Tibial artery (tissue), 4 donors: ENCODE measurements at regions not wholly inside any gene's neighbourhood (a gene's known extent, or its start where the extent isn't known, plus 50 kb on each side); places are given as distances from the start of the nearest gene placed in this dataset.

Source experiments
- DNase-seq, 2 donors: peaks; one replicate each; pipeline ENCODE4 v3.0.0-alpha.2; 2019
- H3K27ac ChIP-seq, 2 donors: fragments of 200-600 bp; sonication (generic) in 1 of 2; 1 replicate in 1 of 2; 2 replicates in 1 of 2; pipeline ENCODE4 v1.5.1; 2018 to 2019; ENCODE audit warnings: mild to moderate bottlenecking in 1 of 2
- H3K27me3 ChIP-seq, 2 donors: fragments of 200-600 bp; sonication (generic) in 1 of 2; one replicate each; pipeline versions ENCODE4 v1.5.1 to v1.6.0; 2016 to 2019
- H3K36me3 ChIP-seq, 3 donors: fragments of 200-600 bp; sonication (generic) in 2 of 3; one replicate each; pipeline ENCODE4 v1.5.1; 2016 to 2019; ENCODE audit warnings: mild to moderate bottlenecking in 2 of 3
- H3K4me1 ChIP-seq, 4 donors: fragments of 200-600 bp; sonication (generic) in 2 of 4; 1 replicate in 3 of 4; 2 replicates in 1 of 4; pipeline ENCODE4 v1.5.1; 2016 to 2019
- H3K4me3 ChIP-seq, 2 donors: fragments of 200-600 bp; sonication (generic) in 1 of 2; 1 replicate in 1 of 2; 2 replicates in 1 of 2; pipeline ENCODE4 v1.5.1; 2018 to 2019; ENCODE audit warnings: mild to moderate bottlenecking in 2 of 2
- H3K9me3 ChIP-seq, 3 donors: fragments of 200-600 bp; sonication (generic) in 1 of 3; one replicate each; pipeline ENCODE4 v1.5.1; 2016 to 2019
- intact Hi-C: fragments of 100-400 bp; cut with DNase I; formaldehyde crosslinking; loops from one replicate; pipeline ENCODE4 v1.15.0; 2023; ENCODE audit warnings: low total_unique reads
- TF ChIP-seq, protein P1 (sequence below), 2 experiments: fragments of 200-600 bp in 1 of 2; fragments of 450-650 bp in 1 of 2; IDR thresholded peaks; one replicate each; pipeline ENCODE4 v1.5.1; 2017 to 2019; ENCODE audit warnings: antibody characterized with exemption in 2 of 2, mild to moderate bottlenecking in 1 of 2, moderate library complexity in 1 of 2

DNA sequence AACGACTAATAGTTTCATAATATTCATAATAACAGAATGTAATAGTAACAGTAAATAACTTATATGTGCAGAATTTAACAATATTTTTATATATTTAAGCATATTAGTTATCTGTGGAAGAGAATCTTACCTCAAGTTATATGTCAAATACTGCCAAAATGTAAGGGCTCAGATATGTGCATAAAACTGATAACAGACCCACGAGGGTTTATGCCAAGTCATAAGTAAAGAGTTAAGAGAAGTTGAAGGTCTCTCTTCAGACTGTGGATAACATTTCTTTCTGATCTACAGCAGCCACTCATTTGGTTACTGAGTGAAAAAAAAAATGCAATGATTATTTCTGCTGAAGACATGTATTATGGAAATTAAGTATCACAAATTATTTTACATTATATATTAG lies 1167.8 kb upstream of the NCAM2 start:
- no peak overlapping the region for H3K27ac ChIP-seq
- H3K4me1 ChIP-seq = no peaks in the 10 kb centered on the region
- H3K27me3 ChIP-seq = no peaks in the 10 kb centered on the region
- no peaks in the 10 kb centered on the region for H3K9me3 ChIP-seq
- intact Hi-C loops = no loop called here
- no peaks in the 10 kb centered on the region for H3K36me3 ChIP-seq
- TF ChIP-seq, protein P1, sequence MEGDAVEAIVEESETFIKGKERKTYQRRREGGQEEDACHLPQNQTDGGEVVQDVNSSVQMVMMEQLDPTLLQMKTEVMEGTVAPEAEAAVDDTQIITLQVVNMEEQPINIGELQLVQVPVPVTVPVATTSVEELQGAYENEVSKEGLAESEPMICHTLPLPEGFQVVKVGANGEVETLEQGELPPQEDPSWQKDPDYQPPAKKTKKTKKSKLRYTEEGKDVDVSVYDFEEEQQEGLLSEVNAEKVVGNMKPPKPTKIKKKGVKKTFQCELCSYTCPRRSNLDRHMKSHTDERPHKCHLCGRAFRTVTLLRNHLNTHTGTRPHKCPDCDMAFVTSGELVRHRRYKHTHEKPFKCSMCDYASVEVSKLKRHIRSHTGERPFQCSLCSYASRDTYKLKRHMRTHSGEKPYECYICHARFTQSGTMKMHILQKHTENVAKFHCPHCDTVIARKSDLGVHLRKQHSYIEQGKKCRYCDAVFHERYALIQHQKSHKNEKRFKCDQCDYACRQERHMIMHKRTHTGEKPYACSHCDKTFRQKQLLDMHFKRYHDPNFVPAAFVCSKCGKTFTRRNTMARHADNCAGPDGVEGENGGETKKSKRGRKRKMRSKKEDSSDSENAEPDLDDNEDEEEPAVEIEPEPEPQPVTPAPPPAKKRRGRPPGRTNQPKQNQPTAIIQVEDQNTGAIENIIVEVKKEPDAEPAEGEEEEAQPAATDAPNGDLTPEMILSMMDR (IDR thresholded peaks at IDR 0.05) = no peak
- no peak overlapping the region for H3K4me3 ChIP-seq
- DNase-seq = no peak

DNA sequence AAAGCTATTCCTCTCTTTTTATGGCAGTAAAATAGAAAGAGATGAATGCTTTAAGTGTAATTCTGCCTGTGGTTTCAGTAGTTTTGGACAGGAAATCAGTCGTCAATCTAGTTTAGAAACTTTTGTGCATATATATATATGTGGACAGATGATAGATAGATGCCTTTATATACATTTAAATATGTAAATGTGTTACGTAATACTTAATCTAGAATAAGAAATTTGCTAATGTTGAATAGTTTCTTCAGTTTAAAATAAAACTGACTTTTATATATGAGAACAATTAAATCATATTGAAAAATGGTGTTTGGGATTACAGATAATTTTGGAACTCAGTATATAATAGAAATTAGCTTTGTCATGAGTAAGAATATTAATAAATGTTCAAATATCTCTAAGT lies 1165.7 kb upstream of the NCAM2 start:
- Histone ChIP-seq H3K36me3 (no peaks in the 10 kb centered on the region), H3K27ac (no peak overlapping the region), H3K4me3 (no peak overlapping the region), H3K9me3 (no peaks in the 10 kb centered on the region), H3K27me3 (no peaks in the 10 kb centered on the region), H3K4me1 (no peaks in the 10 kb centered on the region)
- intact Hi-C loops = no loop called here
- TF ChIP-seq, protein P1 (IDR thresholded peaks at IDR 0.05) = no peak
- DNase-seq = no peak

DNA sequence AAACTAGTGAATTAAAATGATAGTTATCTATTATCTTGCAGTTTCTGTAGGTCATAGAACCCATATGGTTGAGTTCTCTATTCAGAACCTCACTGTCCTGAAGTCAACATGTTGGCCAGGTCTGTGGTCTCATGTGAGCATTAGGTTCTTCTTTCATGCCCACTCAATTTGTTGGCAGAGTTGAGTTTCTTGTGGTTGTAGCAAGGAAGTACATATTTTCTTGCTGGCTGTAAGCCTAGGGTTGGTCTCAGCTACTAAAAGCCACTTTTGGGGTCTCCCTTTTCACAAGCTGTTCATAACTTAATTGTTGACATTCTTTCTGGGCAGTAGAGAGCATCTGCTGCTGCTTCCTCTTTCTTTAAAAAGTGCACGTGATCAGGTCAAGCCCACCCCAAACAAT lies 1165.1 kb upstream of the NCAM2 start:
- Histone ChIP-seq H3K27me3 (no peaks in the 10 kb centered on the region), H3K9me3 (no peaks in the 10 kb centered on the region), H3K27ac (no peak overlapping the region), H3K4me3 (no peak overlapping the region), H3K4me1 (no peaks in the 10 kb centered on the region), H3K36me3 (no peaks in the 10 kb centered on the region)
- intact Hi-C loops = no loop called here
- no peak for DNase-seq
- TF ChIP-seq, protein P1 (IDR thresholded peaks at IDR 0.05) = no peak

DNA sequence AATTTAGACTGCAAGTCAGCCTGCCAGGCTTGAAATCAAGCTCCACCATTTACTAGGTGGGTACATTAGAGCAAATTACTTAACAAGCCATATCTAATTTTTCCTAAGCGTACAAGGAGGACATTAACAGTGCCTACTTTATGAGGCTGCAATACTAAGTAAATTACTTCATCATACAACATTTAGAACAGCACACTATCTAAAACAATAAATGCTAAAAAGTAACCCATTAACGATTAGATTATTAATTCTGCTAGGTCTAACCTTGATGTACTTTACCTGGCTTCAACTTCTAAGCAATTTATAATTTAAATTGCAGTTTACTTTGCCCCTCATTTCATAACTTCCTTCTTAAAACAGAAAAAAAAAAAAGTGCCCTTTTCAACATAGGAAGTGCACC lies 1155.6 kb upstream of the NCAM2 start:
- H3K27ac ChIP-seq = no peak overlapping the region
- no peaks in the 10 kb centered on the region for H3K36me3 ChIP-seq
- intact Hi-C loops = no loop called here
- TF ChIP-seq, protein P1 (IDR thresholded peaks at IDR 0.05) = no peak
- no peak for DNase-seq
- H3K27me3 ChIP-seq = no peaks in the 10 kb centered on the region
- H3K4me3 ChIP-seq = no peak overlapping the region
- no peaks in the 10 kb centered on the region for H3K9me3 ChIP-seq
- no peaks in the 10 kb centered on the region for H3K4me1 ChIP-seq

DNA sequence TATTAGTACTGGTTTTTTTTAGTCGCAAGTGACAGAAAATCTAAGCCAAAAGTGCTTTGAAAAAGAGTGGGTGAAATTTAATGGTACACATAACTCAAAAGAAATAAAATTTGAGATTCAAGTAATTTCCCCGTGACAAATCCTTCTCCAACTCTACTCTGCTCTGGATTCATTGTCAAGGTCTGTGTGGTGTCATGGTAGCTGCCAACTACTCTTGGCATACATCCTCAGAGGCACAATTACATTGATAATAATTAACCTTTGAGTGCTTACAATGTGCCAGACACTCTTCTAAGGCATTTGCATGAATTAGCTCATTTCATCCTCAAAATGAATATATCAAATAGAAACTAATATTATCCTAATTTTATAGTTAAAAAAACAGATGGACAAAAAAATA lies 1153.9 kb upstream of the NCAM2 start:
- no peak overlapping the region for H3K27ac ChIP-seq
- no peak for DNase-seq
- H3K4me1 ChIP-seq = no peaks in the 10 kb centered on the region
- H3K4me3 ChIP-seq = no peak overlapping the region
- H3K36me3 ChIP-seq = no peaks in the 10 kb centered on the region
- H3K9me3 ChIP-seq = no peaks in the 10 kb centered on the region
- intact Hi-C loops = no loop called here
- no peaks in the 10 kb centered on the region for H3K27me3 ChIP-seq
- TF ChIP-seq, protein P1 (IDR thresholded peaks at IDR 0.05) = no peak

DNA sequence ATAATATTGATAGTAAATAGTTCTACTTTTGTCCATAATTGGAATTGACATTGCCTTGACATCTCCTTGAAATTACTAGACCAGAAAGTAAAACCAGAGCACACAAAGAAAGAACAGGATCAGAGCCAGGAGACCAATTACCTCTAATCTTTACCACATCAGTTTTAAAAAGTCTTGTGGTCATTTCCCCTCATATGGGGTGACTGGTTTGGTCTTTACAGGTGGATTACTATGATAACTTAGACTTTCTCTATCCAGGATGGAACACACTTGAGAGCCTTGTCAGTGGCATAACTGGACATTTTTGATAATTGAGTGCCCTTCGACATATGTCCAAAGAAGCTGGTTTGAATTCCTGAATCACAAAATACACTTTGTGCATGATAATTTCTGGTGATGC lies 1148.1 kb upstream of the NCAM2 start:
- Histone ChIP-seq H3K4me3 (no peak overlapping the region), H3K27ac (no peak overlapping the region), H3K36me3 (no peaks in the 10 kb centered on the region), H3K9me3 (peaks cover 0 to 3% (median 0%) of the 10 kb centered on the region in 3 donors), H3K27me3 (no peaks in the 10 kb centered on the region), H3K4me1 (no peaks in the 10 kb centered on the region)
- intact Hi-C loops = no loop called here
- TF ChIP-seq, protein P1 (IDR thresholded peaks at IDR 0.05) = no peak
- DNase-seq = no peak
